Nephron progenitor cell (in vitro differentiated cells): ENCODE measurements at regions not wholly inside any gene's neighbourhood (a gene's known extent, or its start where the extent isn't known, plus 50 kb on each side); places are given as distances from the start of the nearest gene placed in this dataset.

Experiments
- DNase-seq: peaks from one replicate; pipeline ENCODE4 v3.0.0; 2021
- H3K27ac Mint-ChIP-seq: 2 replicates; pipeline ENCODE4 v1.8.0; 2021; ENCODE audit warnings: mild to moderate bottlenecking, moderate library complexity, mixed read lengths
- H3K27me3 Mint-ChIP-seq: 2 replicates; pipeline ENCODE4 v1.8.0; 2021; ENCODE audit warnings: mild to moderate bottlenecking, low read depth, mixed read lengths; ENCODE audit not compliant: poor library complexity
- H3K36me3 Mint-ChIP-seq: 2 replicates; pipeline ENCODE4 v1.8.0; 2021; ENCODE audit warnings: low read depth, mixed read lengths
- H3K4me1 Mint-ChIP-seq: 2 replicates; pipeline ENCODE4 v1.8.0; 2021; ENCODE audit warnings: mixed read lengths
- H3K4me3 Mint-ChIP-seq: 2 replicates; pipeline ENCODE4 v1.8.0; 2021; ENCODE audit warnings: mild to moderate bottlenecking, moderate library complexity, mixed read lengths
- H3K9me3 Mint-ChIP-seq: 2 replicates; pipeline ENCODE4 v1.8.0; 2021; ENCODE audit warnings: mild to moderate bottlenecking, moderate library complexity, mixed read lengths
- CTCF ChIP-seq: fragments of 200-600 bp; sonication (generic); IDR thresholded peaks from 2 replicates; pipeline ENCODE4 v1.5.0; 2021; ENCODE audit warnings: antibody characterized with exemption

DNA sequence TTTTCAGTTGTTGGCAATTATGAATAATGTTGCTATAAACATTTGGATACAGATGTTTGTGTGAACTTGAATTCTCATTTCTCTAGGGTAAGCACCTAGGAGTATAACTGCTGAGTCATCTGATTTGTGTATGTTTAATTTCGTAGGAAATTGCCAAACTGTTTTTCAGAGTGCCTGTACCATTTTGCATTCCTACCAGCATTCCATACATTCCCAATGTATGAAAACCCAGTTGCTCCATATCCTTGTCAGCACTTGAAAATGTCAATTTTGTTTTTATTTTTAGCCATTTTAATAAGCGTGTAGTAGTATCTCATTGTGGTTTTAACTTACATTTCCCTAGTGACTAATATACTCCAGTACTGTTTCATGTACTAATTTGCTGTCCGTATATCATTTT lies 98.5 kb upstream of the TSC22D2 start:
- Mint-ChIP-seq H3K27me3 (peaks cover 4% of the 10 kb centered on the region), H3K36me3 (no peaks in the 10 kb centered on the region), H3K4me1 (peaks cover 40% of the 10 kb centered on the region), H3K27ac (no peak overlapping the region), H3K9me3 (no peaks in the 10 kb centered on the region), H3K4me3 (no peak overlapping the region)
- TF ChIP-seq CTCF: no peak
- no peak for DNase-seq

GRCh38 chr3:150309257-150309542 lies 98.9 kb upstream of the TSC22D2 start:
- no peaks in the 10 kb centered on the region for H3K36me3 Mint-ChIP-seq
- H3K27ac Mint-ChIP-seq: no peak overlapping the region
- H3K4me3 Mint-ChIP-seq: no peak overlapping the region
- DNase-seq: no peak
- no peaks in the 10 kb centered on the region for H3K9me3 Mint-ChIP-seq
- peaks cover 4% of the 10 kb centered on the region for H3K27me3 Mint-ChIP-seq
- H3K4me1 Mint-ChIP-seq: peaks cover 42% of the 10 kb centered on the region
- TF ChIP-seq CTCF: no peak

DNA sequence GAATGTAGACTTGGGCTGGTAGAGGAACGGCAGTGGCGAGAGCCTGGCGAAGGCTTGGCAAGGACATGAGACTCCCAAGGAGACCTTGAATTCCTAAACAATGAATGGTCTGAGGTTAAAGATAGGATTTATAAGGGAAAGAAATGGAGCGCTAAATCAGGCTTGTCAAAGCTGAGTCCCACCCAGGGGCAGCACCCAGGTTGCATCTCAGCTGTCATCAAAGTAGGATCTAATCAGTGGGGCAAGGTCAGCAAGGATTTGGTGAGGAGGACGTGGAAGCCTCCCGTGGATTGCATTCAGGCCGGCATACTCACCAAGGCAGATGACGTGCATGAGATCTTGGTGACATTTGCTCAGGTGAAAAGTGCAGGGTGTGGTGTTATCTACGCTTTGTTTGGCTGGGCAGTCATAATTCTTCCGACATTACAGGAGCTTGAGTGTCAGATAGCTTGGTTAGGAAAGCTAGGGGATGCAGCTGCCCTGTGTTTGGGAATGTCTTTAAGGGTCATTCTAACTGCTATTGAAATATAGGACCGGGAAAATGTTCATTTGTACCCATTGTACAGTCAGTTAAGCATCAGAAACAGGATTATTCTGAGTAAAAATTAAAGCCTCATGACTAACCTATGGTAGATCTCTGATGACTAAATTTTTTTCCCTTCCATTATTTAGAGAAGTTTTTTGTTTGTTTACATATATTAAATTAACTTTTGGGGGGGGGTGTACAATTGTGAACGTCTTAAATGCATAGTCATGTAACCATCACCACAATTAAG lies 99.4 kb upstream of the TSC22D2 start:
- H3K27ac Mint-ChIP-seq: no peak overlapping the region
- H3K27me3 Mint-ChIP-seq: peaks cover 4% of the 10 kb centered on the region
- DNase-seq: no peak

DNA sequence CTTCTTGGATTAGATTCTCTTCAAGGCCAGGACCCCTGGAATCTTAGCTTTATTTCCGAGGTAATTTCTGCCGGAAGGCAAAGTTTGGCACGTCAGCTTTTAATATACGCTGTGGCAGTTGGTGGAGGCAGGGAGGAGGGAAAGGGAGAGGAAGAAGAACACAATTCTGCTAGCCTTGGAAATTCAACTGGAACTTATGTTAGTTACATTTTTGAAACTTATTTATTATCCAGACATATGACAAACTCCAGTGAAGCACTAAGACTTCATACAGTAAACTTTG lies 100.1 kb upstream of the TSC22D2 start:
- peaks cover 53% of the 10 kb centered on the region for H3K4me1 Mint-ChIP-seq
- H3K27me3 Mint-ChIP-seq: peaks cover 4% of the 10 kb centered on the region
- no peak overlapping the region for H3K4me3 Mint-ChIP-seq
- no peaks in the 10 kb centered on the region for H3K36me3 Mint-ChIP-seq
- TF ChIP-seq CTCF: no peak
- H3K9me3 Mint-ChIP-seq: no peaks in the 10 kb centered on the region
- peak overlapping the region; percentile 94 for H3K27ac Mint-ChIP-seq
- DNase-seq: no peak

More for the DNA sequence above, 99.4 kb upstream of the TSC22D2 start:
- Mint-ChIP-seq H3K4me3 (no peak overlapping the region), H3K9me3 (no peaks in the 10 kb centered on the region), H3K36me3 (no peaks in the 10 kb centered on the region), H3K4me1 (peaks cover 48% of the 10 kb centered on the region)
- TF ChIP-seq CTCF: no peak

DNA sequence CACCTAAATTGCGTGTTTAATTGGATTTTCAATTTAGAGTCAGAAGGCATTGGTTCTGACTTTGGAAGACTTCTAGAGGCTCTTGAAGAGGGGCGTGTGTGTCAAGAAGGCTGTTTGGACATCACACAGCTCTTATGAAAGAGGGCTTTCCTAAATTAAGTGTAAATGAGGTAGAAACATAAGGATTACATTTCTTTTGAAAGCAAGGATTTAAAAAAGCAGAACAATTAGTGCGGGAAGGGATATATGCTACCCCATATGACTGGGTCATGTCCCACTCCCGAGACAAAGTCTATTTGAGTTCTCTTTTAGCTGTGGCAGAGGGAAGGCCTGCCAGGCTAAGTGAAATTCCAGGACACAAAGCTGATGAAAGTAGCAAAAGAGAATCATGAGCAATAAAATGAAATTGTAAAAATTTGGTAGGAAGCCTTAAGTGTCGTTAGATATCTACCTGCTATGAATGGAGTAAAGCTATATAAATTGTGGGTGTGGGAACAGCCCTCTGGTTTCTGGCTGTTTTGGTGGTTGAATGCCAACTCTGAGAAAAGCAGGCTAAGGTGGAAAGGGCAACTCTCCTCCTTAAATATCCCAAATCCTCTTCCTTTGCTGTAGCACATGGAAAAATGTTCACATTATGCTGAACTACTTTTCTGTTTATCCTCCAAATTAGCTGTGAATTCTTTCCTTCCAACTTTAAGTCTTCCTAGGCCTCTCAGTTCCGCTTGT lies 100.6 kb upstream of the TSC22D2 start:
- no peak for TF ChIP-seq CTCF
- peak overlapping the region; percentile 94 for H3K27ac Mint-ChIP-seq
- DNase-seq: no peak
- no peak overlapping the region for H3K4me3 Mint-ChIP-seq
- no peaks in the 10 kb centered on the region for H3K9me3 Mint-ChIP-seq
- H3K4me1 Mint-ChIP-seq: peaks cover 58% of the 10 kb centered on the region
- H3K27me3 Mint-ChIP-seq: peaks cover 4% of the 10 kb centered on the region
- H3K36me3 Mint-ChIP-seq: no peaks in the 10 kb centered on the region

GRCh38 chr3:150306906-150307305 lies 101.2 kb upstream of the TSC22D2 start:
- Mint-ChIP-seq H3K27me3 (peaks cover 4% of the 10 kb centered on the region), H3K4me3 (no peak overlapping the region), H3K36me3 (no peaks in the 10 kb centered on the region), H3K4me1 (peaks cover 64% of the 10 kb centered on the region), H3K27ac (no peak overlapping the region), H3K9me3 (no peaks in the 10 kb centered on the region)
- DNase-seq: no peak
- TF ChIP-seq CTCF: no peak
